PC-9 (cell line): ENCODE measurements at regions not wholly inside any gene's neighbourhood (a gene's known extent, or its start where the extent isn't known, plus 50 kb on each side); places are given as distances from the start of the nearest gene placed in this dataset.

Experiments used
- EZH2 ChIP-seq: fragments of 200-600 bp; sonication (generic); IDR thresholded peaks from 2 replicates; pipeline ENCODE4 v1.8.0; 2017; ENCODE audit warnings: antibody characterized with exemption, low read depth
- TF ChIP-seq, protein P1 (sequence below): fragments of 200-600 bp; sonication (generic); conservative IDR thresholded peaks from 2 replicates; pipeline ENCODE4 v1.6.1; 2017; ENCODE audit warnings: mixed run types, antibody characterized with exemption, mild to moderate bottlenecking, moderate library complexity

DNA sequence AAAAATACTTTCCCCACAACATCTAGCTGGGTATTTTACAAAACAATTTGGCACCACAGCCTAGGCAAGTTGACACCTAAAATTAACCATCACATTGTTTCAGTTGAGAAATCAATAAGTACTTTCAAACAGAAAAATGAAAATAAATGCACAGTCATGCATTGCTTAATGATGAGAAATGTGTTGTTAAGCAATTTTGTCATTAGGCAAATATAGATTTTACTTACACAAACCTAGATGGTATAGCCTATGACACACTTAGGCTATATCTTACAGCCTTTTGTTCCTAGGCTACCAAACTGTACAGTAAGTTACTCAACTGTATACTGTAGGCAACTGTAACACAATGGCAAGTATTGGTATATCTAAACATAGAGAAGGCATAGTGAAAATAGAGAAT is 608.6 kb upstream of the BCHE start:
- TF ChIP-seq EZH2 = no peak
- TF ChIP-seq, protein P1, sequence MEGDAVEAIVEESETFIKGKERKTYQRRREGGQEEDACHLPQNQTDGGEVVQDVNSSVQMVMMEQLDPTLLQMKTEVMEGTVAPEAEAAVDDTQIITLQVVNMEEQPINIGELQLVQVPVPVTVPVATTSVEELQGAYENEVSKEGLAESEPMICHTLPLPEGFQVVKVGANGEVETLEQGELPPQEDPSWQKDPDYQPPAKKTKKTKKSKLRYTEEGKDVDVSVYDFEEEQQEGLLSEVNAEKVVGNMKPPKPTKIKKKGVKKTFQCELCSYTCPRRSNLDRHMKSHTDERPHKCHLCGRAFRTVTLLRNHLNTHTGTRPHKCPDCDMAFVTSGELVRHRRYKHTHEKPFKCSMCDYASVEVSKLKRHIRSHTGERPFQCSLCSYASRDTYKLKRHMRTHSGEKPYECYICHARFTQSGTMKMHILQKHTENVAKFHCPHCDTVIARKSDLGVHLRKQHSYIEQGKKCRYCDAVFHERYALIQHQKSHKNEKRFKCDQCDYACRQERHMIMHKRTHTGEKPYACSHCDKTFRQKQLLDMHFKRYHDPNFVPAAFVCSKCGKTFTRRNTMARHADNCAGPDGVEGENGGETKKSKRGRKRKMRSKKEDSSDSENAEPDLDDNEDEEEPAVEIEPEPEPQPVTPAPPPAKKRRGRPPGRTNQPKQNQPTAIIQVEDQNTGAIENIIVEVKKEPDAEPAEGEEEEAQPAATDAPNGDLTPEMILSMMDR = no peak
